DND-41 (cell line): ENCODE measurements at regions not wholly inside any gene's neighbourhood (a gene's known extent, or its start where the extent isn't known, plus 50 kb on each side); places are given as distances from the start of the nearest gene placed in this dataset.

Source experiments
- CTCF ChIP-seq: IDR thresholded peaks from 2 replicates; pipeline ENCODE4 v1.5.1; 2012; ENCODE audit warnings: borderline replicate concordance, low read length, moderate library complexity, mild to moderate bottlenecking; ENCODE audit not compliant: poor library complexity, severe bottlenecking; ENCODE audit errors: extremely low read depth
- EZH2 ChIP-seq: IDR thresholded peaks from 3 replicates; pipeline ENCODE4 v1.6.1; 2012; ENCODE audit warnings: borderline replicate concordance, low read depth, mild to moderate bottlenecking, moderate library complexity, low read length, inconsistent platforms; ENCODE audit not compliant: severe bottlenecking

DNA sequence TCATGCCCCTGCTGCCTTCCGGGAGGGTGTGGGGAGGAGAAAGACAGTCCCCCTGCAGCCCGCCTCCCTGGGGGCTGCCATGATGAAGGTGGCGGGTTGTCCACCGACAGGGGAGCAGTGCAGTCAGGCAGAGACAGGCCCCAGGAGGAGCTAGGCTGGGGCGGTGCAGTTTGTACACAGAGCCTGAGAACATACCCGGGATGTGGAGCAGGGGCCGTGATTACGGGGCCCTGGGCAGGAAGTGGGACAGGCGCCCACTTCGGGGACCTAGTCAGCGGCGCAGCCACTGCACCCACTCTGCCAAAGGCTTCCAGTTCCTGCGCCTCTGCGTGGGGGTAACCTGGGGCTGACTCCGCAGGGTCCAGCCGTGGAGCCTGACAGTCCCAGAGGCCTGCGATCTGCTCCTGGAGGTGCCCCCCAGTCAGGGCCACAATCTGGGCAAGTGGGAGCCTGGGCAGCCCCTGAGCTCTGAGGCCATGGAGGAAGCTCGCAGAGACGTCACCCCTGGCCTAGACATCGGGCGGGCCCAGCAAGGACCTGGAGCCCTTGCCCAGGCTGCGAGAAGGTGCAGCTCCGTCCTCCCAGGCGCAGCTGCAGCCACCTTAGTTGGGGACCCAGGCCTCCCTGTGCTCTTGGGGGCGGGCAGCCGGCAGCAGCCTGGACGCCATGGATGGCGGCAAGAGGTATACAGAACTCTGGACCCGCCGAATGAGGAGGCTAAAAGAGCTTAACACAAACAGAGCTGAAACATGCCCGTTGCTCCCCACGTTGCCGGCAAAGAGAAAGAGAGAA is 1356.8 kb downstream of the XPNPEP1 start:
- no peak for TF ChIP-seq CTCF
- TF ChIP-seq EZH2, result no peak
